GM12891 (cell line): ENCODE measurements at regions not wholly inside any gene's neighbourhood (a gene's known extent, or its start where the extent isn't known, plus 50 kb on each side); places are given as distances from the start of the nearest gene placed in this dataset.

ENCODE experiments used
- POLR2A ChIP-seq: IDR thresholded peaks from 2 replicates; pipeline ENCODE4 v1.6.1; 2011; ENCODE audit warnings: low read depth, low read length, control low read depth
- POU2F2 ChIP-seq: IDR thresholded peaks from 2 replicates; pipeline ENCODE4 v1.6.1; 2011; ENCODE audit warnings: low read depth, mild to moderate bottlenecking, control low read depth, low read length, moderate library complexity

DNA sequence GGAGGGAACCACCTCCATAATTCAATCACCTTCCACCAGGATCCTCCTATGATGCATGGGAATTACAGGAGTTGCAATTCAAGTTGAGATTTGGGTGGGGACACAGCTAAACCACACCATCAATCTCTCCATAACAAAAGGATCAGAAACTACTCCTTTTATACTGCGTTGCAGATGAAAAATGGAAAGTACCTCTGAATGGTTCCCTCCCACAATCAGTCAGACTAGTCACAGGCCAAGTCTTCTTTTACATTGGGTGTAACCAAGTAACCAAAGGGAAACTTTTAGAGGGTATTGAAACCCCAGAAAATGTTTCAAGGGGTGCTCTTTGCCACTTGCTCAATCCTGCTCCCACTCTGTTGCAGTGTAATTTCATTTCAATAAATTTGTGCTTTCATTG, 504.3 kb upstream of the CNTN3 start:
- TF ChIP-seq POLR2A = no peak
- no peak for TF ChIP-seq POU2F2
